Inferior parietal cortex (tissue), 1 donor: ENCODE measurements at regions not wholly inside any gene's neighbourhood (a gene's known extent, or its start where the extent isn't known, plus 50 kb on each side); places are given as distances from the start of the nearest gene placed in this dataset.

Source experiments
- DNase-seq: peaks from one replicate; pipeline ENCODE4 v3.0.0-alpha.2; 2016; ENCODE audit errors: extremely low spot score

DNA sequence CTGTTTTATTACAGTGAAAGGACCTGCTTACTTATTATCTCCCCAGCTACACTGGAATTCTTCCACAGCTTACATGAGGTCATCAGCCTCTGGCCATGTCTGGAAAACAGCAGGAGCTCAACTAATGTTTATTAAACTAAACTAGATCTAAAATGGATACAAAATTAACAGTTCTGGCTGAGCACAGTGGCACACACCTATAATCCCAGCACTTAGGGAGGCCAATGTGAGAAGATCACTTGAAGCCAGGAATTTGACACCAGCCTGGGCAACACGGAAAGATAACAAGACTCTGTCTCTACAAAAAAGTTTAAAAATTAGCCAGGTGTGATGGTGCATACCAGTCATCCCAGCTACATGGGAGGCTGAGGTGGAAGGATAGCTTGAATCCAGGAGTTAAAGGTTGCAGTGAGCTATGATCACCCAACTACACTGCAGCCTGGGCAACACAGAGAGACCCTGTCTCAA lies 220.8 kb upstream of the MARCKS start:
- no peak for DNase-seq

DNA sequence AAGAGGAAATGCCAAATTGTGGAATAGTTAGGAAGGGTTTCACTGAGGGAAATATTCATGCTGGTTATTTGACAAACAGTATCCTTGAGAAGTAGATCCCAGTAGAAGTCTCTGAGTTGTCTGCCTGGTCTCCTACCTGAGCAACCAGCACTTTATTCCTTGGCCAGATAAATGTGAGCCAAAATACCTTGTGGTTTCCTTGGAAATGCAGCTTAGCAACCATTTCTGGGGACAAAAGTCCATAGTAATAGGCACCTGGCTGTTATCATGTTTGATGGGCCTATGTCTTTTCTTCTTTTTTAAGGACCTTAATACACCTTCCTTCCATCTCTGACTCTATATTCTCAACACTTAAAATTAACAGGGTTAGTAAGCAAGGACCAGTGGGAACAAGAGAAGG lies 217.1 kb upstream of the MARCKS start:
- DNase-seq: no peak

DNA sequence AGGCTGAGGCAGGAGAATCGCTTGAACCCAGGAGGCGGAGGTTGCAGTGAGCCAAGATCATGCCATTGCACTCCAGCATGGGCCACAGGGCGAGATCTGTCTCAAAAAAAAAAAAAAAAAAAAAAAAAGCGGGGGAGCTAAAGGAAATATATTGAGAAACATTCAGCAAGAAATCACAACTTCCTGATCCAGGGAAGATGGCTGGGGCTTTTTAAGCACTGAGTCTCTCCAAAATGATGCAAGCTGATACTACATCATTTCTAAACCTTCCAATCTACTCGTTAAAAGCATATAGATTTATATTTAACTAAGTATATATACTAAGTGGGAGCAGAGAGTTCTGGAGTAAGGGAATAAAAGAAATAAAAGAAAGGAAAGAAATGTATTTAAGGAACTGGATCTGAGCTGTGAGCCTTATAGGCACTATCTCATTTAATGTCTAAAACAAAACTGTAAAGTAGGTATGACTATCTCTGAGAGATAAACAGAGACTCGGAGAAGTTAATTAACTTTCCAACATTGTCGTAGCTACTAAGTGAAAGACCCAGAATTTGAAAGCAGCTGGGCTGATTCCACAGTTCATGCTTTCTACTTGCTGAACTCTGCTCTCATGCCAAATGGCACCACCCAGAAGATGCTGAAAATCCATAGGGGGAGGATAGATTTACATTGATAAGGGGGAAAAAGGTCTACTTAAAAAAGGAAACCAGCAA lies 215.0 kb upstream of the MARCKS start:
- no peak for DNase-seq

DNA sequence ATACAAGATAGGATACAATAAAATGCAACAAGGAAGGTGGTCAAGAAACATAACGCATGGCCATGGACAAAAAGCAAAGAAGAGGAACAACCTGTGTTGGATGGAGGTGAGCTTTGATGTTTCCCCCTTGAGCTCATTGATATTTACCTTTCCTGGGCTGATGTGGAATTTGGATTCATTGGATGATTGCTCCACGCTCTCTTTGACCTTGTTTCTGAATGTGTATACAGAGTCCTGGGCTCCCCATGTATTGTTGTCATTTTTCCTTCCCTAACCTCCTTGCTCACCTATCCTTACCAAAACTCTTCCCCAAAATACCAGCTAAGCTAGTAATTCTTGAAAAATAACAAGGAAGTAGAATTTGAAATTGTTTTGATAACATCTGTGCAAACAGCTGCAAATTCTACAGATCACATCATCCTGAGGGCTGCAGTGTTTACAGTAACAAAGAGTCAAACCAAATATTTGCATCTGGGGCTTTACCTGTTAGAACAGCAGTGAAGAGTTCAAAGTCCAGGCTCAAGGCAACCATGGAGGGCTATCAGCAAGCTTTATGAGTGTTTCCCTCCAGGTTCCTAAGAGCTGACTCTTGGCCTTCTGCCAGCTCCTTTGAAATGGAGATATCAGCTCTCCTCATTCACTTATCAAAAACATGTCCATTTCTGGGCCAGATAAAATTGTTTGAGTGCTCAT lies 214.3 kb upstream of the MARCKS start:
- DNase-seq: no peak

DNA sequence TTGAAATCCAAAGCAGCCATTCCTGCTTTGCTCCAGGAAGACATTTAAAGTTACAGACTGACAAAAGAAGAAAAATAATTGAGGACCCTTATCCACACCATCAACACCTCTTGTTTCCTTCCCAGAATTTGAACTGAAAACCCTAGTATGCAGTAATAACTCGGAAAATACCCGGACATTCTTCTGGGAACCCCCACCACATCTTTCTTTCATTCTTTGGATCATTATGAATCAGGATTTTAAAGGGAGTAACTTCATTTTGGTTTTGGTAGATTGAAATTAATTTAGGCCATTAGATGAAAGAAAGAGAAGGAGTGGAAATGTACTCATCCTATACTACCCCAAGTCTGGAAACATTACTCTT lies 213.8 kb upstream of the MARCKS start:
- no peak for DNase-seq

DNA sequence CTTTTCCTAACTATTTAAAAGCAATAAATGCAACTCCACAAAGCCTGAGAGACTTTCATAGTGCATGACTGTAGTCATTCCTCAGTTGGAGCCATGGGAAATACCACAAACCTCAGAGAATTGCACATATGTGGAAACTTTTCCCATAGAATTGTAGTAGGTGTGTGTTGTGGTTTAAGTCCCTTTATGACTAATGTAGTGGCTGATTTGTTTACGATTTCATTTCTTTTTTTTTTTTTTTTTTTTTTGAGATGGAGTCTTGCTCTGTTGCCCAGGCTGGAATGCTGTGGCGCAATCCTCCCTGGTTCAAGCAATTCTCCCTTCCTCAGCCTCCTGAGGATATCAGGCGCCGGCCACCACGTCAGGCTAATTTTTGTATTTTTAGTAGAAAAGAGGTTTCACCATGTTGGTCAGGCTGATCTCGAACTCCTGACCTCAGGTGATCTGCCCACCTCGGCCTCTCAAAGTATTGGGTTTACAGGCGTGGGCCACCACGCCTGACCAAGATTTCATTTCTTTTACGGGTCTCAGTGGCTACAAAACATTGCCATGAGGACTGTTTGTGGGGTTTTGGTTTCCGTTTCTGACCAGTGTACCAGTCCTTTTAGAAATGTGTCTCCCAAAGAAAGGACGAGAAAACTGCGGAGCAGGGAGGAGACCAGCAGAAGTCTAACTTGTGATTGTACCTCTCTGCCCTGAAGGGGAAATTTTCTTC lies 212.1 kb upstream of the MARCKS start:
- DNase-seq: no peak

DNA sequence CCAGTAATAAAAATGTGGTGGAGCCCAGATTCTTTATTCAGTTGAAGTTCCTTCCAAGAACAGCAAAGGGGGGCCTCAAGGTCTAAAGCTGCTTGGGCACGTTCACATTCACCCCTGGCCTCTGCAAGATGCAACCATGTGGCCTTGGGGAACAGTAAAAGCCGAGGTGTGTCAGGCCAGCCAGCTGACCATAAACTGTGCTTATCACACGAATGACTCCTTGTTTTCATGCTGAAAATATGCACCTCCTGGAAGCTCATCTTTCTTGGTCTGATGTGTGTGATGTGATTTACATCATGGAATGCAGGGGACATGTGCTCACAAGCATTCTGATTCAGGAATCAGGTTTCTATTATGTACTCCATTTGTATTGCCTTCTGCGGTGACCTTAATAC lies 211.6 kb upstream of the MARCKS start:
- no peak for DNase-seq

DNA sequence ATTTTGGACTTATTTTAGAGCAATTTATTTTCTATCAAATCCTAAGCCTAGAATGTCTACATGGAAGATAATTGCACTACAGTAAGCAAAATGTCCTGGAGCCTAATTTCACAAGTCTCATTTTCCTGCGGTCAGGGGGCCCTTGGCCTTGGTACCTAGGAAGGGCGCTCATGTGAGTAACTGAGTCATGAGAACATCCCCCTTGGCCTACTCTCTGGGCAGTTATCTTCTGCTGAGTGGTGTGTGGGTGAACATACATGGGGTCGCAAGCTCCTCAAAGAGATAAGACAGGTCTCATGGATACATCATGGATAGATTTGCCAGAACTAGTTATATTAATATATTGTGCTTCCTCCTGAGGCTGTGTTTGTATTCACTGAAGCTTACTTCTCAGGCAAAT lies 211.2 kb upstream of the MARCKS start:
- no peak for DNase-seq

DNA sequence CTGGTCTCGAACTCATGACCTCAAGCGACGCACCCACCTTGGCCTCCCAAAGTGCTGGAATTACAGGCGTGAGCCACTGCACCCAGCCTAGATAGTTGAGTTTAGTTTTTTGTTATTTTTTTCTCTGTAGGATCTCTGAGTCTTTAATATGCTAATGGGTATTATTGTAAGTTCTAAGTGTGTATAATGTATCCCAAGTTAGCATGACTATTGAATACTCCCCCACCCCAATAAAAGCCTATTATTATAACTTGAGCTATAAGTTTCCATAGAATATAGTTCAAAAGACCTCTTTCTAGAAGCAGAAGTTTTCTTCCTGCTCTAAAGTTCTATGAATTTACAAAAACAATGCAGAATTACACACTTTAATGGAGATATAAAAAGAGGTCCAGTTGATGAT lies 210.4 kb upstream of the MARCKS start:
- DNase-seq: no peak

DNA sequence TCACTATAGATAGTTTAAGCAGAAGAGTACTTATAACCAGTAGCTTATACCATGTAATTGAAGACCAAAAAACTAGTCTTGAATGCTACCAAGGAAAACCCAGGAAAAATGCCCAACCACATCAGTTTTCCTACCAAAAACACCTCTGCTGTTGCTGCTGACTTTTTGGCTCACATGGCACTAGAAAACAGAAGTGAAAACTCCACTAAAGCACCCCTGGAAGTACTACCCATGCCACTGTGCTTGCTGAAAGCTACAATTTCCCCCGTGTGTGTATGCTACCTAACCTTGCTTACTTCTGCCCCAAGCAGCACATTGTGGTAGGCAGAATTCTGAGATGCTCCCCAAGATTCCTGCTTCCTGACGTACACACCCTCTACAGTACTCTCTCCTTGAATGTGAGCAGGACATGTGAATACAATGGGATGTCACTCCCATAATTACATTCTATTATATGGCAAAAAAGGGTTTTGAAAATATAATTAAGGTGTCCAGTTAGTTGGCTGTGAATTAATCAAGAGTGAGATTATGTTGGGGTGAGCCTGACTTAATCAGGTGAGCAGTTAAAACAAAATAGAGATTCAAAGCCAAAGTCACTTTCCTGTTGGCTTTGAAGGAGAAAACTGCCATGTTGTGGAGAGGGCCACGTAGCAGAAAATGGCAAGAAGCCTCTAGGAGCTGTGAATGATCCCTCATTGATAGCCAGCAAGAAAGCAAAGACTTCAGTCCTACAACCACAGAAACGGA lies 209.8 kb upstream of the MARCKS start:
- no peak for DNase-seq

DNA sequence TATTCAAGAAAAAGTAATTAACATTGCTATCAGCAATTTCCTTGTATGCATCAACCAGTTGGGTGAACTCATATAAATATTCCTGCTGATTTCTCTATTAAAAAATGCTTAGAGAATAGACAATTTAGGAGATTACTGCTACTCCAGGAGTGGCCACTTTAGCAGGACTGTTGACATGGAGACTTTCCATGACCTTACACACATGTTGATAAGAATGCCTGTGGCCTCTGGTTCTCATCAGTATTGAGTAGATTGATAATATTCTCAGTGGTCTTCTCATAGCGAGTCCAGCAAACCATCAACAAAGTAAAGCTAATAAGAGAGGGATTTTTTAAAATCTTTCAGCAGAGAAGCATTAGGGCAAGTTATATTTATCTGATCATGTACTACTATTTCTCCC lies 208.4 kb upstream of the MARCKS start:
- DNase-seq: no peak

DNA sequence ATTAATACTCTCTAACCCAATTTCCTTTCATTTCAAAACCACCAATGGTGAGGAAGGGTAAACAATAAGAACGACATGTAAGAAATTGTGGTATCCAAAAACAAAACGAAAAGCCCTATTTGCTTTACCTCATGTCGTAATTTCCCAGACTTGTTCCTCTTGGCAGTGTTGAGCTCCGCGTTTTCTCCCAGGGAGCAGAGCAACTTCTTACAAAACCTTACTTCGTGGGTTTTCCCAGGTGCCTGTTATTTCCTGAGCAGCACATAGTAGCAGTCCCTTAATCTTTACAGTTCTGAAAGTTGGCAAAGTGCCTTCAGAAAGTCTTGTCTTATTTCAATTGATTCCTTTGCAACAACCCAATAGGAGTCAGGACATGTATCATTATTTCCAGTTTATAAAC lies 207.9 kb upstream of the MARCKS start:
- DNase-seq: no peak

DNA sequence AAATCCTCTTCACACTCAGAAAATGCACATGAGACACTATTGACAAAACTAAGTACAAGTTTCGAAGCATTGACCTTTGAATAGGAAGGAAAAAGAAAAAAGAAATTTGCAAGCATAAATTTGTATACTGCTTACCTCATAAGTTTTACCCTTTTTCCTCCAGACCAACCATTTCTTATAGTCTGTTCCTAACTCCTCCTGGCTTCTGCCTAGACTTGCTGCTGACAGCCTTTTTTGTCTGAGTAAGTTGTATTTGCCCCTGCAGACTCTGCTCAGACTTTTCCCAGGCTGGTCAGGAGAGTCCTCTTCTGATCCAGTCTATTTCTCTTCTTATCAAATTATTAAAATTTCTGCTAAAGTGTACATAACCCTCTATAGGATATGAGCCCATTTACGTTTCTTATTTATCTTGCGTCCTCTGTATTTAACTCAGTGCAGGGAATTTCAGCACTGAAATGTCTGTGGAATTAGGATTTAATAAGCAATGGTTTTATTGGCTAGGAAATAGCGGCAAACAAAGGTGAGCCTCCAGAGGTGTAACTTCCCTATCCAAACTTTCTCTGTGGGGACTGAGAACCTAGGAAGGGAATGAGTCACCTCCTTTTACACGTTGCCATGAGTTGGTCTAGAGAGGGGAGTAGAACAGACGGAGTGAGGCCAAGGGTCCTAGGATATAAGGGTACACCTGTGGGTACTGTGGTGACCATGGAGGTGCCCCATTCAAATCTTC lies 207.1 kb upstream of the MARCKS start:
- no peak for DNase-seq

DNA sequence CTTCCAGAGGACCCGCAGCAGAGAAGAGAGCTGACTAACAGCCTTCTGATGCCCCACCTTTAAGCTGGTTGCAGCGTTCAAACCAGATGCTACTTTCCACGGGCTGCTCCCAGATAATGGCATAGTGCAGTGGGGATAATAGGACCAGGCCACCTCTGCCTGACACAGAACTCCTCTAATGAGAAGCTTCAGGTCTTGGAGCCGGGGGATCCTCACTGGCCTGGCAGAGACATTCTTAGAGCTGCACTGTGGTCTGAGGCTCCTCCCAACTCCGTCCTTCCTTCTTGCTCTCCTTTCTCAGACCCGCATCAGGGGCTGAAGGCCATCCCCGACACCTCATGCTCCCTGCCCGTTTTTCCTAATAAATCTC lies 206.6 kb upstream of the MARCKS start:
- DNase-seq: no peak

DNA sequence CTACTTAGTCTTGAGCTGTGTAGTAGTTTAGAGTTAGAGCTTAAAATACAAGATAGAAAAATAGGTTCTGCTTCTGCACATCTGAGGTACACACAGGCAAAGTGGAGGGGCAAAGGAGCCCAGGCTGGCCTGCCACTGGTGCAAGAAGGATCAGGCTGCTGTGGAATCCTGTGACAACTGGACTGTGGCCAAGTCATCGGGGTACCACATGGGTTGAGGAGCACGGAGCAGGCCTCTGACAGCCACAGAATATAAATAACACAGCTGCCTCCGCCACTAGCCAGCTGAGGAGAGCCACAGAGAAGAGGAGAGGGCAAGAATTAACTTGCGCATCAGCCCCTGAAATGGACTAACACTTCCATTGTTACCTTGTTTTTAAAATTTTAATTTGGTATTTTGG lies 206.0 kb upstream of the MARCKS start:
- no peak for DNase-seq

DNA sequence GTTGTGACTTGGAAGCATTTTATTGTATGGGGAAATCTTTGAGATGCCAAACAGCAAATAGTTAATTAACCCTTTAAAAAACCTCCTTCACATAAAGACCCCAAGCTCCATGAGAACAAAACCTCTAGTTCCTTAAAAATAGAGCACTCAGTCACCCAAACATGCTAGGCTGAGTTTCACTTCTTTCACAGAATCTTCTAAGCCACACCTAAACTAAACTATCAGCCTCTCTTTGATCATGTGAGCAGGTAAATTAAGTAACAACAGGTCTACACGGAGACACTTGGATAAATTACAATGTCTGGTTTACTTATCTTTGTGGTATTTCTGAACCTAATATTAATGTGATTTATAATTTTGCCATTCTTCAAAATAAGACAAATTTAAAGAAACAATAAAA lies 205.2 kb upstream of the MARCKS start:
- no peak for DNase-seq

DNA sequence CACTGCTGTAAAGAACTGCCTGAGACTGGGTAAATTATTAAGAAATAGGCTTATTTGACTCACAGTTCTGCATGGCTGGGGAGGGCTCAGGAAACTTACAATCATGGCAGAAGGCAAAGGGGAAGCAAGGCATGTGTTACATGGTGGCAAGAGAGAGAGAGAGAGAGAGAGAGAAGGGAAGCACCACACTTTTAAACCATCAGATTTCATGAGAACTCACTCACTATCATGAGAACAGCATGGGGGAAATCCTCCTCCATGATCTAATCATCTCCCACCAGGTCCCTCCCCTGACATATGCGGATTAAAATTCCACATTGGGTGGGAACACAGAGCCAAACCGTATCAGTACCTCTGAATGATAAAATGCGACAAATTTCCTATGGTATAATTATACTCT lies 203.9 kb upstream of the MARCKS start:
- DNase-seq: no peak

DNA sequence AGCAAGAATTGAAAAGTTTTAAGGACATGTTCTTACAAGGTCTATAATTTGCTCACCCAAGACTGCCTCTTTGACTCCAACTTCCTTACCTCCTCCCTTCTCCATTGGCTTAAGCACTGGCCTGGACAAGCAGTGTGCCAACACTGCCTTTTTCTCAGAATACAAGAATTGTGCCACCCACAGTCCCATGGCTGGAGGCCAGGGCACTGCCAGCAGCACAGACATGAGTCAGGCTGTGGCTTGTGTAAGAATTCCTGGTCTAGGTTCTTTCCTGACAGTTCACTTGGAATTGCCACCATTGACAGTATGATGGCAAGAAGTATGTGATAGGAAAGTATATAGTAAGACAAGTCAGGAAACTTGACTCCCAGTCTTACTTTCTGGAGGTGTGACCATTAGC lies 202.7 kb upstream of the MARCKS start:
- no peak for DNase-seq

DNA sequence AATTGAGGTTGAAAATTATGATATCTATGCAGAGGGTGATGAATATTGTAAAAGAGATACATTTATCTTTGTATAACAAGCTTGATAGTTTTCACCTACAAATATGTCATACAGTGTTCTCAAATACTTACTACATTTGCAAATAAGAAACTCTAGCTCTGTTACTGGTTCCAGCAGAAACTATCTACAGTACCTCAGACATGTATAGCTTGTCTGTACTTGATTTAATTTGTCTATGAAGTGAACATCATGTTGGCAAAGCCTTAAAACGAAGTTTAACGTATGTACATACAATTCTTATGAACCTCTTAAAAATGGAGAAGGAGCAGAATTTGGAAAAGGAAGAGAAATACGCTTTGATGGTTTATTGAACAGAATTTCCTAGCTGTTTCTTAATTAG lies 201.4 kb upstream of the MARCKS start:
- DNase-seq: no peak

DNA sequence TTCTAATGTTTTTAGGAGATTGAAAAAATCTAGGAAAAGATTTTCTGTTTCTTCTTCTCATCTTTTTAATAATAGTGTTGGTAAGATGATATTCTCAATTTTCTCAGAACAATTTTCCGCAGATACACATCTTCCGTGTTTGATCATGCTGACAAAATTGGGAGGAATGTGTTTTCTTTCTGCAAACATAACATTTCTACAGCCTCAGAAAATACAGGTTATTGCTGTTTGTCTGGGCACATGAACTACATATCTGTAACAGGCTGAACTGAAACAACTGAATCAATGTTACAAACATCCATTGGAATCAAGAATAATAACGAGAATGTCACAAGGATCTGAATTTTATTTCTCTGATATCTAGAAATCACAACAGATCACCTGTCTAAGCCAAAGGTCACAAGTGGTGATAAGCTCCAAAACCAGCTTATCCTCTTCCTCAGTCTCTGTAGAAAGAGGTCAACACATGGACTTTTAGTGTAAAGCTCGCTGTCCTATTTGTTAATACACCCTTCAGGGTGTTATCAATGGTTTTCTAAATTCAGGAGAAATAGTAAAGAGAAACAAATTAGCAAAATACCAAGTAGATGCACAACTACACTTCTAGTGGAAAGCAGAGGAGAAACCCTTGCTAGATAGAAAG lies 197.3 kb upstream of the MARCKS start:
- DNase-seq: no peak

DNA sequence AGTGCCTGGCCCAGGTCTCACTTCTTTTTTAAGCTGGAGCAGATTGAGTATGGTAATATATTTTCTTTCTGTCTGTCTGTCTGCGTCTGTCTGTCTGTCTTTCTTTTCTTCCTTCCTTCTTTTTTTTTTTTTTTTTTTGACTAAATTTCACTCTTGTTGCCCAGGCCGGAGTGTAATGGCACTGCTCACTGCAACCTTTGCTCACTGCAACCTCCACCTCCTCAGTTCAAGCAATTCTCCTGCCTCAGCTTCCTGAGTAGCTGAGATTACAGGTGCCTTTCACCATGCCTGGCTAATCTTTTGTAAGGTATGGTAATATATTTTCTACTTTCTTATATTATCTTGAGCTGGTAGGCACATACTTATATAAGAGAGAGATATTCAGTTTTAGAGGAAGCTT lies 196.3 kb upstream of the MARCKS start:
- DNase-seq: no peak
